ENCODE measurements at regions not wholly inside any gene's neighbourhood (a gene's known extent, or its start where the extent isn't known, plus 50 kb on each side); places are given as distances from the start of the nearest gene placed in this dataset.
A peak's percentile ranks its signal among the peaks of the same experiment; 100 is the strongest.

DNA sequence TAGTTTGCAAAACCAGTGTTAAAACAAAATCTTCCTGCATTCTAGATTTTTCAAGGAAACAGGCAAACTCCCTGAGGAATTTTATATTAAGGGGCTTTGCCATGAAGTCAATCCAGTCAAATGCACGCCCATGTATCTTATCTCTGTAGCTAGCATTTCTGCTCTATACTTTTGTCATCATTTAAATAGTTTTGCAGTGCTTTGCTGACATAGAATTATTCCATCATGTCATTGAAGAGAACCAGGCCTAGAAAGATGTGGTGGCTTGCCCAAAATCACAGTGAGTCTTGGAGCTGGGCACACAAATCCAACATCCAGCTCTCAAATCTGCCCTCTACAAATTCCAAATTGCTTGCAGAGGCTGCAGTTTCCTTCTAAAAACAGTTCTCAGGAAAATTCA is 66.7 kb upstream of the LNX1 start:
- Histone ChIP-seq H3K4me1 (ENCODE audit: control insufficient read depth, extremely low read depth, insufficient read depth, low read length) (no peaks in the 10 kb centered on the region), H3K9me3 (ENCODE audit: control insufficient read depth, insufficient read depth, low read depth, low read length) (no peaks in the 10 kb centered on the region), H2AFZ (ENCODE audit: low read length) (no peak overlapping the region), H3K9ac (ENCODE audit: insufficient read depth, low read length) (no peak overlapping the region), H3K4me3 (replicated peaks in 1 of 4; ENCODE audit: control extremely low read depth in 1 of 4, insufficient read depth in 1 of 4, low read depth in 3 of 4, low read length in 4 of 4) (no peak overlapping the region), H3K27me3 (ENCODE audit: control insufficient read depth, insufficient read depth, low read length) (no peaks in the 10 kb centered on the region), H4K20me1 (ENCODE audit: control insufficient read depth, extremely low read depth, insufficient read depth, low read length) (no peaks in the 10 kb centered on the region), H3K79me2 (ENCODE audit: control insufficient read depth, insufficient read depth, low read length) (no peaks in the 10 kb centered on the region), H3K36me3 (ENCODE audit: control insufficient read depth, insufficient read depth, low read length) (no peaks in the 10 kb centered on the region), H3K4me2 (ENCODE audit: extremely low read depth, insufficient read depth, low read length) (no peak overlapping the region), H3K27ac (ENCODE audit: insufficient read depth, low read length) (no peak overlapping the region)
- TF ChIP-seq, protein P1, sequence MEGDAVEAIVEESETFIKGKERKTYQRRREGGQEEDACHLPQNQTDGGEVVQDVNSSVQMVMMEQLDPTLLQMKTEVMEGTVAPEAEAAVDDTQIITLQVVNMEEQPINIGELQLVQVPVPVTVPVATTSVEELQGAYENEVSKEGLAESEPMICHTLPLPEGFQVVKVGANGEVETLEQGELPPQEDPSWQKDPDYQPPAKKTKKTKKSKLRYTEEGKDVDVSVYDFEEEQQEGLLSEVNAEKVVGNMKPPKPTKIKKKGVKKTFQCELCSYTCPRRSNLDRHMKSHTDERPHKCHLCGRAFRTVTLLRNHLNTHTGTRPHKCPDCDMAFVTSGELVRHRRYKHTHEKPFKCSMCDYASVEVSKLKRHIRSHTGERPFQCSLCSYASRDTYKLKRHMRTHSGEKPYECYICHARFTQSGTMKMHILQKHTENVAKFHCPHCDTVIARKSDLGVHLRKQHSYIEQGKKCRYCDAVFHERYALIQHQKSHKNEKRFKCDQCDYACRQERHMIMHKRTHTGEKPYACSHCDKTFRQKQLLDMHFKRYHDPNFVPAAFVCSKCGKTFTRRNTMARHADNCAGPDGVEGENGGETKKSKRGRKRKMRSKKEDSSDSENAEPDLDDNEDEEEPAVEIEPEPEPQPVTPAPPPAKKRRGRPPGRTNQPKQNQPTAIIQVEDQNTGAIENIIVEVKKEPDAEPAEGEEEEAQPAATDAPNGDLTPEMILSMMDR (conservative IDR thresholded peaks at IDR 0.05 in 1 of 2, IDR thresholded peaks at IDR 0.05 in 1 of 2; ENCODE audit: low read depth in 1 of 2, low read length in 2 of 2): no peak
- TF ChIP-seq EZH2 (IDR thresholded peaks at IDR 0.05; ENCODE audit: low read length, missing control alignments): no peak
- no peak for DNase-seq (ENCODE audit: low read depth in 2 of 2)

DNA sequence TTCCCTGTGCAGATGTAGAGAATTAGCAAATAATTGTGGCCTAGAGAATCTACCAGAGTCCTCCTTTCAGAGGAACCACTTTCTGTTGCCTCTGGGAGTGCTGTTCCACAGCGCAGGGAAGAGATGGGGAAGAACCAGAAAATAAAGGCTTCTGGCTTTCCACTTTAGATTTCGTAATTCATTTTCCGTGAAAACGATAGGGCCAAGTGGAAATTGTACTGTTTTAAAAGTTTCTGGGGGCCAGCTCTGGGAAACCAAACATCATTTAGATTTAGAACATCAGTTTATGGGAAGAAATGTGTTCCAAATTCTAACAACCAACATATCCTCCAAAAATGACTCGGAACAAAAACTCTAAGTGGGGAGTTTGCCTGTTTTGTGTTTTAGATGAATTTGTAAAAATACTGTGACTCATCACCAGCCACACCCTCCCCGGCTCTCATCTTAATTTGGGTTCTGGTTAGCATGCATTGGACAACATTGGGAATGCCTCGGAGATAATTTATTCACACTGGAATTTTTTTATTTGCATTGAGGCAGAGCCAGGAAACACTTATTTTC is 65.2 kb upstream of the LNX1 start:
- H2AFZ ChIP-seq (ENCODE audit: low read length): no peak overlapping the region
- no peaks in the 10 kb centered on the region for H3K9me3 ChIP-seq (ENCODE audit: control insufficient read depth, insufficient read depth, low read depth, low read length)
- TF ChIP-seq, protein P1 (conservative IDR thresholded peaks at IDR 0.05 in 1 of 2, IDR thresholded peaks at IDR 0.05 in 1 of 2; ENCODE audit: low read depth in 1 of 2, low read length in 2 of 2): peak; percentile 71 to 79
- no peak for TF ChIP-seq EZH2 (IDR thresholded peaks at IDR 0.05; ENCODE audit: low read length, missing control alignments)
- no peak overlapping the region for H3K9ac ChIP-seq (ENCODE audit: insufficient read depth, low read length)
- H3K27me3 ChIP-seq (ENCODE audit: control insufficient read depth, insufficient read depth, low read length): no peaks in the 10 kb centered on the region
- H3K79me2 ChIP-seq (ENCODE audit: control insufficient read depth, insufficient read depth, low read length): no peaks in the 10 kb centered on the region
- H4K20me1 ChIP-seq (ENCODE audit: control insufficient read depth, extremely low read depth, insufficient read depth, low read length): no peaks in the 10 kb centered on the region
- peak in 1 of 2 donors; percentile 67 for DNase-seq (ENCODE audit: low read depth in 2 of 2)
- H3K27ac ChIP-seq (ENCODE audit: insufficient read depth, low read length): no peak overlapping the region
- H3K4me2 ChIP-seq (ENCODE audit: extremely low read depth, insufficient read depth, low read length): peak overlapping the region; percentile 48
- peak overlapping the region in 1 of 4 experiments; percentile 9 for H3K4me3 ChIP-seq (replicated peaks in 1 of 4; ENCODE audit: control extremely low read depth in 1 of 4, insufficient read depth in 1 of 4, low read depth in 3 of 4, low read length in 4 of 4)
- no peaks in the 10 kb centered on the region for H3K36me3 ChIP-seq (ENCODE audit: control insufficient read depth, insufficient read depth, low read length)
- H3K4me1 ChIP-seq (ENCODE audit: control insufficient read depth, extremely low read depth, insufficient read depth, low read length): no peaks in the 10 kb centered on the region

DNA sequence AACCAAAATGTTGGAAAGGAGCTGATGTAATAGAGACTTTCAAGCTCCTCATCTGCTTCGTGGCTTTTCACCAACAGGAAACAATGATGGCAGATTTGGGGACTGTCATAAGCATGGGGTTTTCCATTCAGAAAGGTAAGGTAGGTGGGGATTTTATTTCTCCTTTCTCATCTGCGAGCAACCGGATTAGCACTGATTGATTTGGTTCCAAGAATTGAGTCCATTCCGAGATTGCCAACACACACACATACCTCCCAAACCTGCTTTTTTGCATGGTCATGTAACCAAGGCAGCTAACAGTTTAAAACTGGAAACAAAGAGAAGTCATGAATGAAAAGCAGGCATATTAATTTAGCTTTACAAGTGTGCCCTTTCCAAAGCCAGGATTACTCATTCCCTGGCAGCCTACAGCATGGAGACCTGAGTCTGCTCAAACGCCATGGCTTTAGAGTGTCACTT is 63.0 kb upstream of the LNX1 start:
- TF ChIP-seq, protein P1 (conservative IDR thresholded peaks at IDR 0.05 in 1 of 2, IDR thresholded peaks at IDR 0.05 in 1 of 2; ENCODE audit: low read depth in 1 of 2, low read length in 2 of 2): no peak
- TF ChIP-seq EZH2 (IDR thresholded peaks at IDR 0.05; ENCODE audit: low read length, missing control alignments): no peak
- Histone ChIP-seq H3K9ac (ENCODE audit: insufficient read depth, low read length) (no peak overlapping the region), H2AFZ (ENCODE audit: low read length) (no peak overlapping the region), H3K27ac (ENCODE audit: insufficient read depth, low read length) (no peak overlapping the region), H3K36me3 (ENCODE audit: control insufficient read depth, insufficient read depth, low read length) (no peaks in the 10 kb centered on the region), H3K4me2 (ENCODE audit: extremely low read depth, insufficient read depth, low read length) (no peak overlapping the region), H3K9me3 (ENCODE audit: control insufficient read depth, insufficient read depth, low read depth, low read length) (no peaks in the 10 kb centered on the region), H3K4me1 (ENCODE audit: control insufficient read depth, extremely low read depth, insufficient read depth, low read length) (no peaks in the 10 kb centered on the region), H3K27me3 (ENCODE audit: control insufficient read depth, insufficient read depth, low read length) (no peaks in the 10 kb centered on the region), H4K20me1 (ENCODE audit: control insufficient read depth, extremely low read depth, insufficient read depth, low read length) (no peaks in the 10 kb centered on the region), H3K79me2 (ENCODE audit: control insufficient read depth, insufficient read depth, low read length) (no peaks in the 10 kb centered on the region), H3K4me3 (replicated peaks in 1 of 4; ENCODE audit: control extremely low read depth in 1 of 4, insufficient read depth in 1 of 4, low read depth in 3 of 4, low read length in 4 of 4) (no peak overlapping the region)
- DNase-seq (ENCODE audit: low read depth in 2 of 2): peak; percentile 35 to 84
